ENCODE measurements at regions not wholly inside any gene's neighbourhood (a gene's known extent, or its start where the extent isn't known, plus 50 kb on each side); places are given as distances from the start of the nearest gene placed in this dataset.

DNA sequence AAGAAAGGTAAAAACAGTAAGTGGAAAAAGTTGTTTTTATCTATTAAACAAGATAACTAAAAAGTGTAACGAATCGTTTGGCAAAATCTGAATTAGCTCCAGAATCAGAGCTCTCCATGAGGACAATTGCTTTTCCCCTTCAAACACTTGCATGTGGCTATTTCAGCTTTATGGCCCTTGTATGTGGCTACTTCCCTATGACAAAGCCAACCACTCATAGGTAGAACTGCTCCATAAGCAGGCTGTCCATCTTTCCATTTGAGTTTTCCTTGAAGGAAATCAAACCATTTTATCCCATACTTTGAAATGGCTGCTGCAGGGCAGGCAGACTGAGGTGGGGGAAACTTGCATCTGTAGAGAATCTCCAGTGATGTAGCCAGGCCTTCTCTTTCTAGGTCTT, 445.5 kb upstream of the ID2 start:
- TF ChIP-seq, protein P1, sequence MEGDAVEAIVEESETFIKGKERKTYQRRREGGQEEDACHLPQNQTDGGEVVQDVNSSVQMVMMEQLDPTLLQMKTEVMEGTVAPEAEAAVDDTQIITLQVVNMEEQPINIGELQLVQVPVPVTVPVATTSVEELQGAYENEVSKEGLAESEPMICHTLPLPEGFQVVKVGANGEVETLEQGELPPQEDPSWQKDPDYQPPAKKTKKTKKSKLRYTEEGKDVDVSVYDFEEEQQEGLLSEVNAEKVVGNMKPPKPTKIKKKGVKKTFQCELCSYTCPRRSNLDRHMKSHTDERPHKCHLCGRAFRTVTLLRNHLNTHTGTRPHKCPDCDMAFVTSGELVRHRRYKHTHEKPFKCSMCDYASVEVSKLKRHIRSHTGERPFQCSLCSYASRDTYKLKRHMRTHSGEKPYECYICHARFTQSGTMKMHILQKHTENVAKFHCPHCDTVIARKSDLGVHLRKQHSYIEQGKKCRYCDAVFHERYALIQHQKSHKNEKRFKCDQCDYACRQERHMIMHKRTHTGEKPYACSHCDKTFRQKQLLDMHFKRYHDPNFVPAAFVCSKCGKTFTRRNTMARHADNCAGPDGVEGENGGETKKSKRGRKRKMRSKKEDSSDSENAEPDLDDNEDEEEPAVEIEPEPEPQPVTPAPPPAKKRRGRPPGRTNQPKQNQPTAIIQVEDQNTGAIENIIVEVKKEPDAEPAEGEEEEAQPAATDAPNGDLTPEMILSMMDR (conservative IDR thresholded peaks at IDR 0.05; ENCODE audit: low read depth, low read length) = no peak
- TF ChIP-seq EZH2 (IDR thresholded peaks at IDR 0.05; ENCODE audit: borderline replicate concordance, low read depth, low read length, poor library complexity, severe bottlenecking) = no peak
